ENCODE measurements at regions not wholly inside any gene's neighbourhood (a gene's known extent, or its start where the extent isn't known, plus 50 kb on each side); places are given as distances from the start of the nearest gene placed in this dataset.
"Not testable (repeated sequence)": the region's sequence is repeated elsewhere in the genome, so short reads cannot be mapped to it uniquely, and the experiment has no call there.

- TF ChIP-seq TEAD4 (IDR thresholded peaks at IDR 0.05; ENCODE audit: borderline replicate concordance, insufficient read depth) = no peak
- TF ChIP-seq FOSL2 (IDR thresholded peaks at IDR 0.05; ENCODE audit: borderline replicate concordance, low read depth) = no peak
- TF ChIP-seq GABPA (IDR thresholded peaks at IDR 0.05; ENCODE audit: low read depth) = no peak
- TF ChIP-seq TCF12 (IDR thresholded peaks at IDR 0.05) = no peak
- TF ChIP-seq GATA2 (CRISPR knock-in tag; IDR thresholded peaks at IDR 0.05) = no peak
- no peak for TF ChIP-seq REST (IDR thresholded peaks at IDR 0.05; ENCODE audit: low read depth, low read length)
- no peak for TF ChIP-seq RXRA (IDR thresholded peaks at IDR 0.05; ENCODE audit: borderline replicate concordance, low read depth)
- no peak for TF ChIP-seq NFIC (IDR thresholded peaks at IDR 0.05; ENCODE audit: borderline replicate concordance)
Measured at GRCh38 chrX:34470507-34470906, 186.6 kb downstream of the TMEM47 start (continued).

DNA sequence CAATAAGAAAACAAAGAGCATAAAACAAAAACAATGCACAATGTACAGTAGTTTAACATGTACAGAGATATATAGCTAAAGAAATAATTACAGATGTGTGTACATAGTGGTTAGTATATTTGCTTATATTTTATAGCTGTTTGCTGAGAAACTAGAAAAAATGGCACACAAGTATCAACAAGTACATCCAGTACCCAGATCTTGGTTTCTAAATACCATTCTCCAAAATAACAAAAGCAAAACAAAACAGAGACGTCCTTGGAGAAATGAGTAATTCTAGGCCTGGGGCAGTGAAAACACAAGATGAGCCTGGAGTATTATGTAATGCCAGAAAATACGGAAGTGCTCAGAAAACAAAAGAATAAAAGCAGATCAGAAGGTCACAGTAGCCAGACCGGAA, 189.6 kb downstream of the TMEM47 start:
- no peak for TF ChIP-seq YY1 (IDR thresholded peaks at IDR 0.05; ENCODE audit: low read depth)
- no peak for TF ChIP-seq GABPA (IDR thresholded peaks at IDR 0.05; ENCODE audit: low read depth)
- TF ChIP-seq RXRA (IDR thresholded peaks at IDR 0.05; ENCODE audit: borderline replicate concordance, low read depth) = no peak
- TF ChIP-seq EZH2phosphoT487 (IDR thresholded peaks at IDR 0.05; ENCODE audit: borderline replicate concordance, low read depth) = no peak
- TF ChIP-seq RAD21 (IDR thresholded peaks at IDR 0.05; ENCODE audit: low read length) = no peak
- TF ChIP-seq POLR2AphosphoS5 (IDR thresholded peaks at IDR 0.05; ENCODE audit: low read depth, low read length) = no peak
- TF ChIP-seq, protein P1, sequence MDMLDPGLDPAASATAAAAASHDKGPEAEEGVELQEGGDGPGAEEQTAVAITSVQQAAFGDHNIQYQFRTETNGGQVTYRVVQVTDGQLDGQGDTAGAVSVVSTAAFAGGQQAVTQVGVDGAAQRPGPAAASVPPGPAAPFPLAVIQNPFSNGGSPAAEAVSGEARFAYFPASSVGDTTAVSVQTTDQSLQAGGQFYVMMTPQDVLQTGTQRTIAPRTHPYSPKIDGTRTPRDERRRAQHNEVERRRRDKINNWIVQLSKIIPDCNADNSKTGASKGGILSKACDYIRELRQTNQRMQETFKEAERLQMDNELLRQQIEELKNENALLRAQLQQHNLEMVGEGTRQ (IDR thresholded peaks at IDR 0.05; ENCODE audit: borderline replicate concordance, low read depth, low read length) = no peak
- TF ChIP-seq NRF1 (IDR thresholded peaks at IDR 0.05; ENCODE audit: low read depth, low read length) = no peak
- Histone ChIP-seq H3K9ac (no peak overlapping the region), H3K9me2 (no peaks in the 10 kb centered on the region), H3K27me3 (ENCODE audit: insufficient read depth) (no peaks in the 10 kb centered on the region), H3K79me2 (ENCODE audit: insufficient read depth) (no peaks in the 10 kb centered on the region), H3K27ac (ENCODE audit: low read depth in 2 of 2, low read length in 1 of 2) (no peak overlapping the region), H3K36me3 (replicated peaks in 1 of 2; ENCODE audit: control insufficient read depth in 1 of 2, insufficient read depth in 2 of 2, low read length in 1 of 2) (no peaks in the 10 kb centered on the region), H3F3A (replicated peaks; ENCODE audit: insufficient read depth) (no peaks in the 10 kb centered on the region), H3K4me2 (no peak overlapping the region), H2AFZ (ENCODE audit: low read depth) (no peak overlapping the region), H4K20me1 (ENCODE audit: insufficient read depth) (no peaks in the 10 kb centered on the region), H3K9me3 (no peaks in the 10 kb centered on the region), H3K4me1 (ENCODE audit: control insufficient read depth in 1 of 2, insufficient read depth in 2 of 2, low read depth in 1 of 2, low read length in 1 of 2) (no peaks in the 10 kb centered on the region), H3K4me3 (ENCODE audit: low read depth in 2 of 2, low read length in 1 of 2) (no peak overlapping the region)
- DNase-seq = no peak
- ChIA-PET POLR2A (no interaction called here), CTCF (no interaction called here)
- 10% methylated on average over 3 of the region's 3 CpGs for WGBS (ENCODE audit: low lambda C conversion rate)

GRCh38 chrX:34463220-34463619, 193.9 kb downstream of the TMEM47 start:
- H3K4me3 ChIP-seq (ENCODE audit: low read depth in 2 of 2, low read length in 1 of 2); H4K20me1 ChIP-seq (ENCODE audit: insufficient read depth); DNase-seq; H3K9ac ChIP-seq; H2AFZ ChIP-seq (ENCODE audit: low read depth); H3K27me3 ChIP-seq (ENCODE audit: insufficient read depth); H3K4me2 ChIP-seq; H3K9me2 ChIP-seq; POLR2A ChIA-PET; H3K4me1 ChIP-seq (ENCODE audit: control insufficient read depth in 1 of 2, insufficient read depth in 2 of 2, low read depth in 1 of 2, low read length in 1 of 2); H3K27ac ChIP-seq (ENCODE audit: low read depth in 2 of 2, low read length in 1 of 2); H3F3A ChIP-seq (replicated peaks; ENCODE audit: insufficient read depth); H3K9me3 ChIP-seq; H3K36me3 ChIP-seq (replicated peaks in 1 of 2; ENCODE audit: control insufficient read depth in 1 of 2, insufficient read depth in 2 of 2, low read length in 1 of 2); H3K79me2 ChIP-seq (ENCODE audit: insufficient read depth): not testable (repeated sequence)
- WGBS (ENCODE audit: low lambda C conversion rate) = 14% methylated on average over 1 of the region's 1 CpG
- CTCF ChIA-PET = interaction anchor here (0.8 kb wide), 1 partner anchor 262 kb away, joined by 3 read pairs; no protein-coding TSS in a partner anchor

DNA sequence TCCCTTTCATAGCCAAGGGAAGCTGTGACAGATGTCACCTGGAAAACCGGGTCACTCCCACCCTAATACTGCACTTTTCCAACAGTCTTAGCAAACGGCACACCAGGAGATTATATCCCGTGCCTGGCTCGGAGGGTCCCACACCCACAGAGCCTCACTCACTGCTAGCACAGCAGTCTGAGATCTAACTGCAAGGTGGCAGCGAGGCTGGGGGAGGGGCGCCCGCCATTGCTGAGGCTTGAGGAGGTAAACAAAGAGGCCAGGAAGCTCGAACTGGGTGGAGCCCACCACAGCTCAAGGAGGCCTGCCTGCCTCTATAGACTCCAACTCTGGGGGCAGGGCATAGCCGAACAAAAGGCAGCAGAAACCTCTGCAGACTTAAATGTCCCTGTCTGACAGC, 199.2 kb downstream of the TMEM47 start:
- H3K4me1 ChIP-seq (ENCODE audit: control insufficient read depth in 1 of 2, insufficient read depth in 2 of 2, low read depth in 1 of 2, low read length in 1 of 2); CTCF ChIA-PET: not testable (repeated sequence)
- 0% methylated on average over 1 of the region's 9 CpGs for WGBS (ENCODE audit: low lambda C conversion rate)

More for the DNA sequence above, 199.2 kb downstream of the TMEM47 start:
- H3K4me3 ChIP-seq (ENCODE audit: low read depth in 2 of 2, low read length in 1 of 2); H3K36me3 ChIP-seq (replicated peaks in 1 of 2; ENCODE audit: control insufficient read depth in 1 of 2, insufficient read depth in 2 of 2, low read length in 1 of 2); POLR2A ChIA-PET; H3K27me3 ChIP-seq (ENCODE audit: insufficient read depth); H4K20me1 ChIP-seq (ENCODE audit: insufficient read depth); H3K79me2 ChIP-seq (ENCODE audit: insufficient read depth); H3K9me2 ChIP-seq; H3K9ac ChIP-seq; H3K4me2 ChIP-seq; H3K27ac ChIP-seq (ENCODE audit: low read depth in 2 of 2, low read length in 1 of 2); H2AFZ ChIP-seq (ENCODE audit: low read depth); H3K9me3 ChIP-seq; DNase-seq; H3F3A ChIP-seq (replicated peaks; ENCODE audit: insufficient read depth): not testable (repeated sequence)

All from SK-N-SH (cell line).